Cerebellar cortex (tissue), 1 donor: ENCODE measurements at regions not wholly inside any gene's neighbourhood (a gene's known extent, or its start where the extent isn't known, plus 50 kb on each side); places are given as distances from the start of the nearest gene placed in this dataset.
"Not testable (repeated sequence)": the region's sequence is repeated elsewhere in the genome, so short reads cannot be mapped to it uniquely, and the experiment has no call there.

Experiments
- DNase-seq: peaks from one replicate; pipeline ENCODE4 v3.0.0-alpha.2; 2015; ENCODE audit warnings: low spot score

DNA sequence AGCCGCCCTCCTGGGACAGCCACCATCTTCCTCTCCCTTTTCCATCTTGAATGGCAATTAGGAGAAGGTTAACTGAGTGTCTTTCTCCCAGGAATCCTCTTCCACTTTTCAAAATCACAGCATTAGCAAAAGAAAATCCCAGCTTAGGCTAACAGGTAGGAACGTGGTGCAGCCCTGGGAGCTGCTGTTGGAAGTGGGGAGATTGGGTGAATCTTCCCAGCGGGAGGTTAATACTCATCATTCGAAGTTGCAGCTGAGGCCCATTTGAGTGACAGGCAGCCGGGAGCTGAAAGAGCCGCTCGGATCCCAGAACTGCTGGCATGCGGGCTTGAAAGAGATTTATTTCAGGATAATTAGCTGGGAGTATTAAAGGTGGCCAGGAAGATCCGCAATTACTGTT lies 306.0 kb downstream of the BCL11A start:
- no peak for DNase-seq

DNA sequence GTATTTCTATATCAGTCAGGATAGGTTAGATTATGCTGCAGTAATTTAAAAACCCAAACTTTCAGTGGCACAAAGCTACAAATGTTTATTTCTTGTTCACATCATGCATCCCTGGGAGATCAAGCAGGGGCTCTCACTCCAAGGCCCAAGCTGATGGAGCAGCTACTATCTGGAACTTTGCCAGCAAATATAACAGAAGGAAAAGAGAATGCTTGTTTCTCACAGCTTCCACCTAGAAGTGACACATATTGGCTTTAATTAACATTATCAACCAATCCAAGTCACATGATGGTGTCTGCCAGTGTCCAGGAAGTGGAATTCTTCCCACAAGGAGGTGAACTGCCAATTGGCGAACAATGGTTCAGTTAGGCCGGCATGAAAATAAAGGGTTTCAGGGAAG lies 306.9 kb downstream of the BCL11A start:
- DNase-seq = no peak

DNA sequence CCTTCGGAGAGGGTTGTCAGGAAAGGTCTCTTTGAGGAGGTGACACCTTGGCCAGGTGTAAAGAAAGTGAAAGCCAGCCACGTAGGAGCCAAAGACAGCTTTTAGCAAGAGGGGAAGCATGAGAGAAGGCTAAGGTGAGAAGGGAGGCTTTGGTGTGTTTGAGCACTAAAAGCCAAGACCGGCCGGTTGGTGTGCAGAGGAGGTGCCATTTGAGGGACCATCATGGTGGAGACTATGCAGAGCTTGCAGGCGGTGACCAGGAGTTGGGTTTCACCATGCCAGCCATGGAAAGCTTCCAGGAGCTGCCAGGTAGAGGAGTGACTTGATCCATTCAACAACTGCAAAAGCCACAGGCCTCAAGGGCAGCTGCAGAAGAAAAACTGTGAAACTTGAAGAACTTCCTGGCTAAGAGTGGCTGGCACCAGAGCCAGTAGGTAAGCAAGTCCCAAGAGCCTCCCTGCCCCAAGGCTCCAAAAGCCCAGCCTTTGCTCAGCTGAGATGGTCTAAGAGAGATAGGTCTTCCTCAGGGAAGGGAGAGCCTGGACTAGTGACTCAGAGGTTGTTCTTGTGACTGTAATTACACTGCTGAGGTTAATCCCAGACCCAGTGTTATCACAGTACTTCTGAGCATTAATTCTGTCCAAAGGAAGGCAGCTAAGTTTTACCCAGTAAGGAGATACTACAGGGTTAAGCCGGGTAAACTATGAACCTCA lies 319.0 kb downstream of the BCL11A start:
- DNase-seq = no peak

DNA sequence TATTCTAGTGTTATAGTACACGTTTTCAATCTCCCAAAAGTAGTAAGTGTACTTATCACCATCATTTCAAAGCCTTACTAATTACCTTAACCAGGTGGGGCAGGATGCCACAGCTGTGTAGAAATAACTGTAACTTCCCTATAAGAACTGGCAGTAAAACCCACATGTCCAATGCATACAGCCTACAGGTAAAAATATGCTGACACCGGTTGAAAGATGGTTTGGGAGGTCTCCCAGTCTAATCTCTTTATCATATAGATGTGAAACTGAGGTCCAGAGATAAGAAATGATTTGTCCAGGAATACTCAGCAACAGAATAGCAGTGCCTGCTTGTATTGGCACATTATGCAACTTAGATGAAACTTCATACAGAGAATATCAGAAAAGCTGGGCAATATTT lies 322.9 kb downstream of the BCL11A start:
- DNase-seq = no peak

DNA sequence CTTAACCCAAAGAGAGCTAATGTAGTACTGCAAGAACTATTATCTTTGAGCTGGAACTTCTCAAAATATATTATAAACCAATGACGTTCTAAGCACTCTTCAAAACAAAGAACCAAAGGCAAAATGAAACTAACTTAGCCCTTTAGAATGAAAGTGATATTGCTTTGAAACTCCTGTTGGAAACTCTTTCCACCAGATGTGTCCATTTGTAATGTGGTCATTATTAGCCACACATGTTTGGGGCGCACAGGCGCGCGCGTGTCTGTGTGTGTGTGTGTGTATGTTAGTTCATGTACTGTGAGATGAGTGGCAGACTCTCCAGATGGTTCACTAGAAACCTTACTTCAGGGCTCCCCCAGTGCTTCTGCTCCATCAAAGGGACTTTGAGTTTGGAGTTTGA lies 323.4 kb downstream of the BCL11A start:
- no peak for DNase-seq

DNA sequence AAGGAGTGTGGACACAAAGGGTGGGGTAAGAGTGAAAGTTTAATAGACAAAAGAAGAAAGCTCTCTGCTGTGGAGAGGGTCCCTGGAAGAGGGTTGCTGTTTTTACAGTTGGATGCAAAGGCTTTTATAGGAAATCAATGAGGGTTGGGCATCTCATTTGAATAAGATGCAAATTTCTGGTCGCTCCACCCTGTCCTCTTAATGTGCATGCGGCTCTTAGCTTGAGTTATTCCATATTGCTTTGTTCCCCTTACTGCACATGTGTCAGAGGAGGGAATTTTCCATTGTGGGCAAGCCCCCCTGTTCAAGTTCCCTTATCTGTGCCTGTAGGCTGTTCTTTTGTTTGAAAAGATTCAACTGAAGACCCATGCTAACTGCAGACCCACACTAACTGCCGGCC lies 326.5 kb downstream of the BCL11A start:
- DNase-seq = no peak

DNA sequence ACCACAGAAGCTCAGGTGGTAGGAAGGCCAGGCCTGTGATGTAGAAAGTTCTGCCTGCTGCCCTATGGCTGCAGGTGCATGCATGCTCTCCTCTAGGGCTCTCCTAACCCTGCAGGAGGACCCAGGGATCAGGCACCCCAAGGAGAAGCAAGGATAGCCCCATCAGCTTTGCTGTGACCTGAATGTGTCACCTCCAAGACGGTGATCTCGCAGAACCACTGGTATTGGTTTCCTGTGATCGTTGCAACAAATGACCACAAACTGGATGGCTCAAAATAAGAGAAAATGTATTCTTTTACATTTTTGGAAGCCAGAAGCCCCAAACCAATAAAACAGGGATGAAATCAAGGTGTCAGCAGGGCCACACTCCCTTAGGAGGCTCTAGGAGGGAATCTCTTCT lies 327.3 kb downstream of the BCL11A start:
- DNase-seq = no peak

DNA sequence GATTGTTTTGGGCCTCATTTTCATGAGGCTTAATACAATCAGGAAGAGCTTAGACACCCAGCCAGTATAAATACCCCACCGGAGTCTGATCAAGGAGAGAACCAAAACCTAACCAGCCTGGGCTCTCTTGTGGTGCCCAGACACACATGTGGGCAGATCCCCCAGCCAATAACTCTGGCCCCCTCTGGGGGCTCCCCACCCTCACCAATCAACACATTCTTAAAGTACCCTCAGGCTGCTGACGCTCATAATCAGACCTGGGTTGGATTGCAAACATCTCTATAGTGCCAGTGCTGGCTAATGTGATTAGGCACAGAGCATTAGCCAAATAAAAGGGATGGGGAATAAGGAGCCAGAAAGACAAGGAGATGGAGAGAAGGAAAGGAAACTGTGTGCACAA lies 329.6 kb downstream of the BCL11A start:
- DNase-seq = no peak

DNA sequence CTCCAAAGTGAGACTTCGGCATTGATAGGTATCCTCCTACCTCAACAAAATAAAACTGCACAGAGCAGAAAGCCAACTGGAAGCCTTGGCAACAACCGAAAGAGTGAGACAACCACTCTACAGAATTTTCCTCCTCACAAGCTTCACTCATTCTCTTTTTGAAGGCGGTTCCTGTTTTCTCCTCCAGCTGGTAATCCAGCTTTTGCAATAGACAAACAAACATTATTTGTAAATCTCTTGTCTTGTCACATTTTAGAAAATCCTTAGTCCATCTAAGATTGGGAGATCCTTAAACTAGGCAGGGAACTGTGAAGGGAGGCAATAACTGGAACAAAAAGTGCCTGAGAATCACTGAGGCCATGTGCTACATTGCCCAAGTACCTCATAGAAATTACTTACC lies 332.4 kb downstream of the BCL11A start:
- no peak for DNase-seq

DNA sequence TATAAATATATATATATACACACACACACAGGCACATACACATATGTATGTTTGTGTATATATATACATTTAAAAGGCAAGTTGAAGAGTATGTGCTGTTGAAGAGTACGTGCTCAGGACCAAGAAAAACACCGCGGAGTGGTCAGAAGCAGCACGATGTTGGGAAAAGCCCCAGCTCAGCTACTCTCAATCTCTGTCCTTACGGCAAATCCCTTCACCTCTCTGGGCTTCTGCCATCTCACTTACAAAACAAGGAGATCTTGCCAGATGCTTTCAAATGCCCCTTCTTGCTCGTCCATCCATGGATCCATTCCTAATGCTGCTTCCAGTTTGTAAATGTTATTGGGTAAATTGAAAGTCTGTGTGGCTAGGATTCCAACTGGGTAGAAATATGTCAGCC lies 333.9 kb downstream of the BCL11A start:
- no peak for DNase-seq

DNA sequence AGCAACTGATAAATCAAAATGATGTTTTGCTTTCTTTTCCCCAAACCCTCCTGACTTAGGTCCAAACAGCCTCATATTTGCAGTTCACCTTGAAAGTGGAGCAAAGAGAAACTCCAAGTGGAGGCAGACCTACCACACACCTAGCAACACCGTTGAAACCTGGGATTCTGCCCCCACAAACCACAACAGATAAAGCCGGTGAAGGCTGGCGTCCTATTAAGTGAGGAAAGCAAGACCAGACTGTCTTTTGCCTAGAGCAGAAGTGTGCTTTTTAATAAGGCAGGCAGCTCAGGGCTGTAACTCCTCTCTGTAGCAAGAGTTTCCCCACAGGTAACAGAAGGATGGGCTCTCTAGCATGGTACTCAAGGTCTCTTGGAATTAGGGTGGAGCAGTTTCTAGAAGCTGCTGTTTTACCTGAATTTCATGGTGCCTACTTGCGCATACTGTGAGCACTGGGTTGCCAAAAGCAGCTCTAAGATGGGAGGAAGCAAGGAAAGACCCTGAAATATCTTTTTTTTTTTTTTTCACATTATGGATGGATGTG lies 336.9 kb downstream of the BCL11A start:
- no peak for DNase-seq

DNA sequence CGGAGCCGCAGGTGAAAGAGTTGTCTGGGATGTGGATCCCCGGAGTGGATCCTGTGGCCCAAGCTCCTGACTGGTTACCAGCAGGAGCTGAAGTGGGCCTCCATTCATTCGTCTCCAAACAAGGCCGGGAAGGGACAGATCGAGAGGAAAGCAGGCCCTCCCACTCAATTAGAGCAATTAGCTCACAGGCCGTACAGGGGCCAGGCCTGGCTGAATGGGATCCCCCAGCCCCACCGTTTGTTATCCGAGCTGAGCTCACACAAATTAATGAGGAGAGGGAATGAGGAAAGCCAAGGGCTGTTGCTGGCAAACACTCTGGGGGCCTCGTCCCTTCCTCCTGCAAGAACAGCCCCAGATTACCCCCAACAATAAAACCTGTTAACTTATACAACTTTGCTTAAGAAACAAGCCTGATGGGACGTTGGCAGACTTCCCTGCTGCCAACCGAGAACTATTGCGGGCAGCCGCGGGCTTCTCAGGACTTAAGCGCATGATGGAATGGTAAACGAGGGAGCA lies 338.0 kb downstream of the BCL11A start:
- DNase-seq = no peak

DNA sequence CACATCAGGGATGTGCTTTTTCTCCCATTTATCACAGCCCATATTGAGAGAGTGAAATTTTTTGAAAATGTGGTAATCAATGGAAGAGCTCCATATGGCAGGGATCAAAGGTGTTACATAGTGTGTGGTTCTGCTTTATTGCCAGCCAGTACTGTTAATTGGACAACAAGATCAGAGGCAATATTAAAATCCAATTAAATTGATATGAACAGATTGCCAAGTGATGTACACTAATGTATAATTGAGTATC lies 338.9 kb downstream of the BCL11A start:
- DNase-seq = no peak

DNA sequence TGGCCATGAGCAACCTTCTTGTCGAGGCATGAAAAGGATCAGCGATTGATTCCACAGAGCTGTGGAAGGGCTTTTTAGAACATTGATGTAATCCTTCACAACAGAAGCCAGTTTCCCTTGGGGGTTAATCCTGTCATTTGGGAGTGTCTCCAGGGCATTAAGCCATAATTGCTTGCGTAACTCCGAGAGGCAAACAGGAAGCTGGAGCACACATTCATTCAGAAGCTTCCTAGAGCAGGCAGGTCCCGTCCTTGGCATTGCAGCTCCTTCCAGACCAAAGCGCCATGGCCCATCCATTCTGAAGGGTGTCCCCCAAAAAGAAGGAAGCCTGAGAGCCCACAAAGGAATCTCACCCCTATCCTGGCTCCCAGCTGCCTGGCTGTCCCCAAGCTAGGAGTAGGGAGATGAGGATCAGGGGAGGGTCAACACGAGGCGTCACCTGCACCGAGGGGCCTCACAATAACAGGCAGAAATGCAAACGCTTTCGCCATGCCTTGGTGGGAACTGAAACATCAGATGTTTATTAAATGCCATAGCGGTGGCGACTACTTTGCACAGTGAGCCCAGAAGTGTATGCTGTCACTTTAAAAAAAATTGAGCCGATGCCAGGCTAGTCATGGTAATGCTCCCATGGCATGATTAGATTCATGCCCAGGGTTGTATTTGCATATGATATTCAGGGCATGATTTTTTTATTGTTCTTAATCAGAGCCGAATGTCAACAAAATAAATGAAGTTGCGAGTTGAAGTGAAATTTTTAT lies 339.4 kb downstream of the BCL11A start:
- no peak for DNase-seq

DNA sequence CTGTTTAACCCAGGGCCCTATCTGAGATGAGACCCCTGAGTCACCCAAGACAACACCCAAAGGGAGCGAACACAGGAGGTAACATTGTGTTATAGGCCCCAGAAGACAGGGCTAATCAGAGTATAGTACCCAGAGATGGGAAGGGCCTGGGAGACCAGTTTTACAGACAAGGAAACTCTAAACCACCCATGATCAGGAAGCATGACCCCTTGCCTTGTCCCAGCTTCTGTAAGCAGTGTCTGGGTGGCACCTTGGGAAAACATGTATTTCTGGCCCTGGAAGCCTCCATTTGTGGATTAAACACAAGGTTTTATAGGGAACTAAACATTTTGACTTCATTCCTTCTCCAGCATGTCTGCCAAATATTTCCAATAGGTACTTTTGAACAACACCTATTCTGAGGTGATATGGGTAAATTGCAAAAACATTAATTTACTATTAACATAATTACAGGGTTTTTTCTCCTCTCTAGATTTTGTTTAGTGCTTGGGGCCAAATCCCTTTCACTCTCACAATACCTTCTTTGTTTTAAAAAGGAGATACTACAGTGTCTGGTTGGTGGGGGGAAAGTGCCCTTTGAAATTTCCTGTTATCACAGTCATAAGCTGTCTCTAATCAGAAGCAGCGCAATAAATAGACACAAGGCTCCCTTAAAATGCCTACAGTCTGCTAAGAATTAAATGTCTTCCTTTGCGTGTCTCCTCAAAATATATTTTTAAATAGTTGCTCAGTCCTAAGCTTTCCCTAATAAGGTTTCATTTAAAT lies 341.1 kb downstream of the BCL11A start:
- DNase-seq = no peak

DNA sequence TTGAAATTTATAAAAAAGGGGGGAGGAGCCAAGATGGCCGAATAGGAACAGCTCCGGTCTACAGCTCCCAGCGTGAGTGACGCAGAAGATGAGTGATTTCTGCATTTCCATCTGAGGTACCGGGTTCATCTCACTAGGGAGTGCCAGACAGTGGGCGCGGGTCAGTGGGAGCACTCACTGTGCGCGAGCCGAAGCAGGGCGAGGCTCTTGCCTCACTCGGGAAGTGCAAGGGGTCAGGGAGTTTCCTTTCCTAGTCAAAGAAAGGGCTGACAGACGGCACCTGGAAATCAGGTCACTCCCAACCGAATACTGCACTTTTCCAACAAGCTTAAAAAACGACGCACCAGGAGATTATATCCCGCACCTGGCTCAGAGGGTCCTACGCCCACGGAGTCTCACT lies 364.4 kb downstream of the BCL11A start:
- DNase-seq = not testable (repeated sequence)

DNA sequence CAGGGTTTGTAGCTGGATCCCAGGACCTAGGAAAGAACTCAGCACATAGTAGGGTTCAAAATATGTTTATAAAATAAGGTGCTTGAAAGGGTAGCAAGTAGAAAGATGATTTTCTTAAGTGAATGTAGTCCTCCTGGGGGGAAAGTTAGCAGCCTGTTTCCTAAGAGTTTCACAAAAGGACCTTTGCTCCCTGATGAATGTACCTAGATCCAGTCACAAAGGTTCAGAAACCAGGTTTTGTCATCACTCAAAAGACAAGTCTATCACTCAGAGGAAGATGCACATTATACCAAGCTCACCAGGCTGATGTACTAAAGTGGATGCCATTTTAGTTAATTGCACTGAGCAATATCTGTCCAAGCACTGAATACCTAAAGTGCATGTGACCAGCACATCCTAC lies 378.2 kb downstream of the BCL11A start:
- no peak for DNase-seq

DNA sequence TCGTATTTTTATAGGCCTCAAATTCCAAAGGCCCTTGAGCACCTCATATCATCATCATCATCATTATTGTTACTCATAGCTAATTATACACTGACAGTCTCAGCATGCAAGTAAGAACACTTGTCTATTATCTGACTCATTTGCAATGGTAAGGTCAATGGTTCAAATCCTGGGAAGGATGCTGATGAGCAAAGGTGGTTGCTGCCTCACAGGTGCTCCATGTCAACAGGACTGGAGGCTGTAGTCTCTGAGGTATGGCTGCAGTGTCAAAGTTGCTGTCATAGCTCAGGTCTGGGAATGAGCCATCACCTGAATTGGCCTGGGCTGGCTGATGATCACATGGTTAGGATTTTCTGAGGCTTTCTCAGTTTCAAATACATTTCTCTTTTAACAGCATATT lies 379.3 kb downstream of the BCL11A start:
- no peak for DNase-seq

DNA sequence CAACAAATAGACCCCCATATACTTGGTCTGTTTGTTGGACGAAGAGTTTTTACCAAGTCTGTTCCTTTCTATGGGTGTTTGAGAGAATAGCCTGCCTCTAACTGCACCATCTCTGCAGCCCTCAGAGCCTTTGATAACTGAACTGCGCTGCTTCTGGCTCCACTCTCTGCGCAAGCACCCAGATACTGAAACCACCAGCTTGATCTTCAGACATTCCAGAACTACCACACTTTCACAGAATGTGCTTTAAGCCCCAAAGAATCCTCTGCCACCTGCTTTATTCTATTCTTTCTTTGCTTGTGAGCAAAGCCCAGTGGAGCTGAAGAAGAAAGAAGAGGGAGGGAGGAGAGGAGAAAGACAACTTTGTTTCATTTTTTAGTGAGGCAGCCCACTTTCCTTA lies 380.7 kb downstream of the BCL11A start:
- DNase-seq = no peak

DNA sequence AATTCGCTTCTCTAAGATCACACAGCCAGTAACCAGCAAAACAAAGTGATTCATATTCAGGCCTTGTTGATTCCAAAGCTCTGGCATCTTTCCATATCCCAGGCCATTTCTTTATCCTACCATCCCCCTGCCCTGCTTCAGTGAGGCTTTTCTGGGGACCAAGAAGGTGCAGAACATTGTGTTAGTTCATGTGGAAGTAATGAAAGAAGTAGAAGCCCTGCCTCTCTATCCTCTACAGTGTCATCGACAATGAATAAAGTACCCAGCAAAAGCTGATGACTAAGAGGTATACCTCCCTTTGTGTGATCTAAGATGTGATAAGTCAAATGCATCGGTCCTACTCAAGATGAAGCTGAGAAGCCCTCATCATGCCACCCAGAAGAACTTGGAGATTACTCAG lies 383.2 kb downstream of the BCL11A start:
- DNase-seq = no peak

DNA sequence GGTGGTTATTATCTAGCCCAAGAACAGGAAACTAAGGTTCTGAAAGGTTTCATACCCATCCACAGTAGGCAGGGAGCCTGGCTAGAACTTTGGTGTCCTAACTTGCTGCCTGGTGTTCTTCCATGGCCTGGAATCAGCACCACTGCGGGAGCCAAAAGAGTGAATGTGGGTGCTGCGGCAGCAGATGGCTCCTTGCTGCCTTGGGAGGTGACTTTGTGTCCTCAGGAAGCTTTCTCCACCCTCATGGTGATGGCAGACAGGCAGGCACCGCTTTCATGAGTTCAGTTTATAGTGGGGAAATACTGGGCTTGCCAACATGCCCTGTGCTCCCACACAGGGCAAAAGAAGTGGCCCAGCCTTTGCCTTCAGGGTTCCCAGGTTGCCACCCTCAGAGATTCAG lies 385.2 kb downstream of the BCL11A start:
- no peak for DNase-seq

DNA sequence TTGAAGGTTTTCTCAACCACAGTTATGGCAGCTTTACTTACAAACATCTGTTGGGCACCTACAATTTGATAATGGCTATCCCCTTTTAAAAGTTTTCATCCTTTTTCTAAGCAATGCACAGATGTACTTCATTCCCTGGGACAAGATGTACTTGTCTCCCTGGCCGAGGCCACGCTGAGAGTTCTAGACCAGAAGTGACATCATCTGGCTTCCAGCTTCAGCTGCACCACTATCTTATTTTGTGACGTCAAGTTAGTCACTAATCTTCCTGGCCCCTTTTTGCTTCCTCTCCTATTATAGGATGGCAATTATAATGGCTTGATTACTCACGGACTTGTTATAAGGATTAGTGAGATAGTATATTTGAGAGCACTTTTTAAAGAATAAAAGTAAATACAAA lies 386.4 kb downstream of the BCL11A start:
- no peak for DNase-seq

DNA sequence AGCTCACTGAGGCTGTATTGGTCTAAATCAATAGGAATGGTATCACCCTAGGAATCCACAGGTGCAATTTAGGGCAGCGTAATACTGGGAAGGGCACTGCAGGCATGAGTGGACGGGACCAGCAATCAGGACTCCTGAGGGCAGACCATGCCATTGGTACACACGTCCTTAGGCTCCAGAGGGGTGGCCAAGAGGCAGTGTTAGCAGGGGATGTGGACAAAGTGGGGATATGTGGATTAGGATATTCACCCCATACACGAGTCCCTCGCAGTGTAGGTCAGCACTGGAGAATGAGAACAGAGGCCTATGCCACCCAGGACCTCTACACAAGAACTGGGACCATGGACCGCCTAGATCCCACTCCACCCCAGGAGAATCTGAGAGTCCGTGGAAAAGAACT lies 389.8 kb downstream of the BCL11A start:
- DNase-seq = no peak
